ENCODE measurements at regions not wholly inside any gene's neighbourhood (a gene's known extent, or its start where the extent isn't known, plus 50 kb on each side); places are given as distances from the start of the nearest gene placed in this dataset.
"Not testable (repeated sequence)": the region's sequence is repeated elsewhere in the genome, so short reads cannot be mapped to it uniquely, and the experiment has no call there.

GRCh38 chr2:89876445-89876844 is 1185.0 kb downstream of the RPIA start:
- TF ChIP-seq ZFP30 (CRISPR knock-in tag; IDR thresholded peaks at IDR 0.05); TOX (CRISPR knock-in tag; IDR thresholded peaks at IDR 0.05; ENCODE audit: borderline replicate concordance); ZNF565 (CRISPR knock-in tag; conservative IDR thresholded peaks at IDR 0.05; ENCODE audit: low read depth); RARB (CRISPR knock-in tag; IDR thresholded peaks at IDR 0.05); TCF4 (CRISPR knock-in tag; IDR thresholded peaks at IDR 0.05; ENCODE audit: borderline replicate concordance); CREB5 (CRISPR knock-in tag; IDR thresholded peaks at IDR 0.05; ENCODE audit: low read depth); CSDC2 (CRISPR knock-in tag; IDR thresholded peaks at IDR 0.05); CSRNP3 (CRISPR knock-in tag; IDR thresholded peaks at IDR 0.05); ARNTL (CRISPR knock-in tag; IDR thresholded peaks at IDR 0.05; ENCODE audit: borderline replicate concordance, low read depth); PATZ1 (CRISPR knock-in tag; IDR thresholded peaks at IDR 0.05; ENCODE audit: borderline replicate concordance); ZNF70 (CRISPR knock-in tag; IDR thresholded peaks at IDR 0.05): not testable (repeated sequence)
